HG03378 (cell line): ENCODE measurements at regions not wholly inside any gene's neighbourhood (a gene's known extent, or its start where the extent isn't known, plus 50 kb on each side); places are given as distances from the start of the nearest gene placed in this dataset.
A peak's percentile ranks its signal among the peaks of the same experiment; 100 is the strongest.

Source experiments
- ATAC-seq: cut with Tn5 transposase; IDR thresholded peaks from one replicate; pipeline ENCODE4 v1.9.1; 2021; ENCODE audit warnings: mild to moderate bottlenecking, moderate library complexity; ENCODE audit not compliant: unreplicated experiment

DNA sequence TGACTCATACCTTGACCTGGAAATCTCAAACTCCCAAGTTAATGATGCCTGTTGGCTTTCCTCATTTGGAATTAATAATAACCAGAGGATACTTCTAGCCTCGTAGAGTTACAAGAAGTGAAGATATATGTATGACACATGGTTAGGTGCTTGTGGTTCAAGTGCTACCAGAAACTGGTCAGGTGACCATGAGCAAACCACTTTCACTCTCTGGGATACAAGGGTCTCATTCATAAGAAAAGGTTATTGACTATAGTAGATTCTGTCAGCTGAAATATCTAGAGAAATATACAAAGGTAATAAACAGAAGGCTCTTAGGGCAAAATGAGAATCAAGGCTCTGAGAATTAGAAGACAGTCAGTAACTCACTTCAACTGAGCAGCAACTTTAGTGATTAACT is 233.3 kb downstream of the KCNA4 start:
- ATAC-seq, result no peak

- no peak for ATAC-seq
These were observed 234.4 kb downstream of the KCNA4 start for GRCh38 chr11:29782447-29782846.

GRCh38 chr11:29781268-29781667 is 235.6 kb downstream of the KCNA4 start:
- no peak for ATAC-seq

GRCh38 chr11:29780756-29781155 is 236.1 kb downstream of the KCNA4 start:
- ATAC-seq, result no peak

DNA sequence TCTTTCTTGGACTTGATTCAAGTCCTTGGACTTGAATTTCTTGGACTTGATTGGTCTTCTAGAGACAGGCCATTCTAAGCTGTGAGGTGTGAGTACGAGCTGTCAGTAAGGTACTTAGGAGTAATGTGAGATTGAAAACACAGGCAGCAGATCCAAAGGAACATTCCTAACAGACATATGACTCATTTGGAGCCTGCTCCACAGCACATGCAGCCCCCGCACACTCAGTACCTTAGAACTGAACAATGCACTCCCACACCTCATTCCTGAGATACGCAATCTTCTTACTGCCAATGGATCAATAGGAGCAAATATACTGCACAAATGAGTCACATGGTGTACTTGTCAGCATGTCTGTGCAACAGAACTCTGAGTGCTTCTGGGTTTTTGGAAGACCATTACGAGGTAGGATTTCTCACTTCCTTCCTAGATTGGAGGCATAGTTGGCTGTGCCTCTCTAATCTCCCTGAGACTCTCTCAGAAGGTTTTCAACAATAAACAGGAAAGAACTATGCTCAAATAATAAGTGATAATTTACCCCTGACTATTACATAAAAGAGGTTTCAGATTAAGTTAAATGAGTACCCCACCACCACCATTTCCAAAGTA is 243.1 kb downstream of the KCNA4 start:
- ATAC-seq, result no peak

DNA sequence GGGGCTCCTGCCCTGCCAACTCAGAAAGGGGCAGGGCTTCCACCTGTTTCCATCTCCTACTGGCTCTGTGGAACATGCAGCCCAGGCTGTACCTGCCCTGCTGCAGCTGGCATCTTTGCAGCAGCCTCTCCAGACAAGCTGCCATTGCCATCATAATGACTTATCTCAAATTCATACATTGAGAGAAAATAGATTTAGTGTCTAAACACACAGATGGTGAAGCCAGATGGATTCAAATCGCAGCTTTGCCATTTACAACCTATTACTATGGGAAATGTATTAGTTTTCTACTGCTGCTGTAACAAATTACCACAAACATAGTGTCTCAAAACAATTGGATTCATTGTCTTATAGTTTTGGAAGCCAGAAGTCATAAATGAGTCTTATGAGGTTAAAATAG is 260.0 kb downstream of the KCNA4 start:
- ATAC-seq, result no peak

DNA sequence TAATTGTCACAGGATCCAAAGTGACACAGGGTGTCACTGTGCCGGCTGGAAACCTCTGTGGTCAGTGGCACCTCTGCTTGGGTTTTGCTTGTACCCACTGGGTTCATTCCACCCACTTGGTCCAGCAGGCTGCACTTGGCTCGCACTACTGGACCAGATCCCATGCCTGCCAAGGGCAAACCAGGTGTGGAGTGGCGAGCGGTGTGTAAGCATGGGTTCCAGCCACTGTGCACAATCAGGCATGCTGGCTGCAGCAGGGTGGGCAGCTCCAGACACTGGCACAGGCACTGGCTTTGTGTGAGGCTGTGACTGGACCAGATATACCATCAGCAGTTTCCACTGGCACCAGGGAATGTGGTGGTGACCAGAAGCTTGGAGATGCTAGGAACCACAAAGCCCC is 261.4 kb downstream of the KCNA4 start:
- ATAC-seq, result no peak

DNA sequence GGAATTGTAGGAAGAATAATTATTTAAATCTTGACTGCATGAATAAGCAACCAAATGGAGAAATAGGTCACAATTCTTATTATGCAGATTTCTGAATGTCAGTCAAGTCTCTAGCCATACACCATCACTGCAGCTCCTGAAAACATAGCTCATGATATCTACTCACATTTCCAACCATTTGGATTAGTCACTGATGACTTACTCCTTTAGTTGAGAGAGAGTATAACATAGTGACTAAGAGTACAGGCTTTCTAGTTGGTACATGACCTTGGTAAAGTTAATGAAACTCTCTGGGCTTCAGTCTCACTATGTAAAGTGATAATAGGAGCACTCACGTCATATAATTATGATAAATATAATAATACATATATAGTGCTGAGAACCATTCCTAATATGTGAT is 265.2 kb downstream of the KCNA4 start:
- no peak for ATAC-seq

DNA sequence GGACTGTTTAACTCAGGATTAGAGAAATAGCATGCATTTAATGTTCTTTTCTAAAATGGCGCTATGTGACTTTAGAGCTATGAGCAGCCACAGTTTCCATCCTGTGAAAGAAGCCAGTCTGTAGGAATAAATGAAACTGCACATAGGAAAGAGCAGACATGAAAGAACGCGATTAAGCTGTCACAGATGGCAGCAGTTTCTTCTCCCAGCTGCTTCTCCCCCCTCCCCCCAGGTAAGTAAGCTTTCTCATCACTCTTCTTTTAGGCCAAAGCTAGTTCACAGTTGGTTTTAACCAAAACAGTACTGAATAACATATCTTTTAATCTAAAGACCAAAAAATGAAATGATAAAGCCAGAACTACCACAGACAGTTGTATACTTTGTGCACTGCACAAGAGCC is 266.4 kb downstream of the KCNA4 start:
- no peak for ATAC-seq

- ATAC-seq, result no peak
These were observed 282.5 kb downstream of the KCNA4 start for GRCh38 chr11:29734287-29734686.

DNA sequence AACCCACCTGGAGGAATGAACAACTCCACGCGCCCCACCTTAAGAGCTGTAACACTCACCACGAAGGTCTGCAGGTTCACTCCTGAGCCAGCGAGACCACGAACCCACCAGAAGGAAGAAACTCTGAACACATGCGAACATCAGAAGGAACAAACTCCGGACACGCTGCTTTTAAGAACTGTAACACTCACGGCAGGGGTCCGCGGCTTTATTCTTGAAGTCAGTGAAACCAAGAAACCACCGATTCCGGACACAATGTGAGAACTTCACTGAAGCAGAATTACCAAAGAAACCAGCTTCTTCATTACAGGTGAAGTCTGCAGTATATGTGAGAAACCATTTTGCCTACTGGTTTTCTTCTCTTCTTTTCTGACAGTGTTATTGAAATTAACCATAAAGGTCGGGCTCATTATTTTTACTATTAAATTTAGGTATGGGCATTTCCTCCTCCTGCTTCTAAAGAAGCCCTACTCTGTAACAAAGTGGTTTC is 303.0 kb downstream of the KCNA4 start:
- no peak for ATAC-seq

DNA sequence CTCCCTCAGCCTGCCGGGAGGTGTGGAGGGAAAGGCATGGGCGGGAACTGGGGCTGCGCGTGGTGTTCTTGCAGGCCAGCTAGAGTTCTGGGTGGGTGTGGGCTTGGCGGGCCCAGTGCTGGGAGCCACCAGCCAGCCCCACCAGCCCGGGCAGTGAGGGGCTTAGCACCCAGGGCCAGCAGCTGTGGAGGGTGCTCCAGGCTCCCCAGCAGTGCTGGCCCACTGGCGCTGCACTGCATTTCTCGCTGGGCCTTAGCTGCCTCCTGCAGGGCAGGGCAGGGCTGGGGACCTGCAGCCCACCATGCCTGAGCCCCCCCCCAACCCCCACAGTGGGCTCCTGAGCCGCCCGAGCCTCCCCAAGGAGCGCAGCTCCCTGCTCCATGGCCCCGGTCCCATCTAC is 304.2 kb downstream of the KCNA4 start:
- no peak for ATAC-seq

- ATAC-seq, result no peak
These were observed 308.9 kb downstream of the KCNA4 start for GRCh38 chr11:29707924-29708323.

GRCh38 chr11:29685361-29685760 is 331.5 kb downstream of the KCNA4 start:
- no peak for ATAC-seq

DNA sequence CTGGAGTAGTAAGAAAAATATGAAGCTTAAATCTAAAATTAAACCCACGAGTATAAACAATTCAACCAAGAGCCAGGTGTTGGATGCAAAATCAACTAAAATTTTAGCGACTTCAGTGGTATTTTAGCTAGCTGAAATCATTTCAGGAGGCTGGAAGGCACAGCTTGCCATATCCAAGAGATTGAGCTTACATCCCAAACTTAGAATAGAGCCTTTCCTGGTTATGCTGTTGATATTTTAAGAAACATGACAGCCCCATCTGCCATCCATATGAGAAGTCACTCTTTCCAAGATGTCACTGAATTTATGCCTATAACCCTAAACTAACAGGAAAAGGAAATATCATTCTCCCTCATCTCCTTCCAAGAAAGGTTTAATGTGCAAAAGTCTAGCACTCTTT is 334.0 kb downstream of the KCNA4 start:
- ATAC-seq, result no peak

DNA sequence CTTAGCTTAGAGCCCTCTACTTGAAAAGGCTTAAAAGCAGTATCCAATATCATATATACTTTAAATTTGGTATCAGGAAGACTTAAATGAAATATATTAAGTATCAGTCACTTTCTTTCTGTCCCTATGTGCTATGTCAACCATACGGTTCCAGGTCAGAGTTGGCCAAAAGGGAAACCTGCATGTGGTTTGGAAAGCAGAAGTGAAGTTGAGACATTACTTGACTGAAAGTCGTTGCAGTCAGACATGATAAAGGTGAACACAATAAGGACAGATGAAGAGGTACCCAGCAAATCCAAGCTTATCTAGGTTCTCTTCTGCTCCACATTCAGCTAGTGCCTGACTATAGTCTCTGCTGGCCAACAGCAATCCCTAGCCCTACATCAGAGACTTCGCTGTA is 336.8 kb downstream of the KCNA4 start:
- ATAC-seq, result peak; percentile 87

GRCh38 chr11:29676993-29677392 is 339.8 kb downstream of the KCNA4 start:
- no peak for ATAC-seq

DNA sequence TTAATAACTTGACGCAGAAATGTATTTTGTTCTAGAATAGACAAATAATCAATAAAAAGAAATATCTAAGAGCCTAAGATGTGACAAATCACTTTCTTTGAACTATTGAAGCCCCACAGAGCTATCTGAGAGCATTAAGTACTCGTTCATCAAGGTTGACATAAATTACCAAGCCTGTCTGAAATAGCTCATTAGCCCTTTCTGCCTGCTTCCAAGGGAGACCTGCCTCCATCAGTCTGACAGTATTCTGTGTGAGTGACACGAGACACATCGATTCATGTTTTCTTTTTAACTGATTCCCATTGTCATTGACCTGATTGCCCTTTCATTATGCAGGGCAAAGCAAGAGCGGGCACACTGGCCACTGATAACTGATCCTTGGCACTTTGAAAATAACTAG is 347.5 kb downstream of the KCNA4 start:
- no peak for ATAC-seq

GRCh38 chr11:29657709-29658108 is 359.1 kb downstream of the KCNA4 start:
- ATAC-seq, result no peak

GRCh38 chr11:29656597-29656996 is 360.2 kb downstream of the KCNA4 start:
- no peak for ATAC-seq

- ATAC-seq, result no peak
These were observed 371.5 kb downstream of the KCNA4 start for GRCh38 chr11:29645373-29645772.

GRCh38 chr11:29641201-29641600 is 375.6 kb downstream of the KCNA4 start:
- no peak for ATAC-seq

DNA sequence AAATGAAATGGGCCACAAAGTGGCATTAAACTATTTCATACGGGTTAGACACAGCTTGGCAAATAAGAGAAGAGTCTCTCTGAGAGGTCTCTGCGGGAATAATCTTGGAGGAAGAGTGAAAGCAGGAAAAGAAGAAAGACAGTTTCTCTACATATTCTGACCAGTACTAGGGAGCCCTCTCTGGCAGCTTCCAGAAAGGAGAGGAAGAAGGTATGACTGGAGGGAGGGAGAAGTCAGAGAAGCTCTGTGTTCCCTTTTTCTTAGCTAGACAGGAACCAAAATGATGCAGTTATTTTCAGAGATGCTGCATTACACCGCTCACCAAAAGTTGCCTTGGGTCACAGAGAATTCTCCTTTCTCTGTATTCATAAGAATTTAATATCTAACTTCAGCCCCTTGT is 382.1 kb downstream of the KCNA4 start:
- ATAC-seq, result no peak
